ENCODE measurements at regions not wholly inside any gene's neighbourhood (a gene's known extent, or its start where the extent isn't known, plus 50 kb on each side); places are given as distances from the start of the nearest gene placed in this dataset.
A peak's percentile ranks its signal among the peaks of the same experiment; 100 is the strongest.

GRCh38 chr9:89813482-89813881 lies 208.7 kb downstream of the GADD45G start:
- DNase-seq = no peak

DNA sequence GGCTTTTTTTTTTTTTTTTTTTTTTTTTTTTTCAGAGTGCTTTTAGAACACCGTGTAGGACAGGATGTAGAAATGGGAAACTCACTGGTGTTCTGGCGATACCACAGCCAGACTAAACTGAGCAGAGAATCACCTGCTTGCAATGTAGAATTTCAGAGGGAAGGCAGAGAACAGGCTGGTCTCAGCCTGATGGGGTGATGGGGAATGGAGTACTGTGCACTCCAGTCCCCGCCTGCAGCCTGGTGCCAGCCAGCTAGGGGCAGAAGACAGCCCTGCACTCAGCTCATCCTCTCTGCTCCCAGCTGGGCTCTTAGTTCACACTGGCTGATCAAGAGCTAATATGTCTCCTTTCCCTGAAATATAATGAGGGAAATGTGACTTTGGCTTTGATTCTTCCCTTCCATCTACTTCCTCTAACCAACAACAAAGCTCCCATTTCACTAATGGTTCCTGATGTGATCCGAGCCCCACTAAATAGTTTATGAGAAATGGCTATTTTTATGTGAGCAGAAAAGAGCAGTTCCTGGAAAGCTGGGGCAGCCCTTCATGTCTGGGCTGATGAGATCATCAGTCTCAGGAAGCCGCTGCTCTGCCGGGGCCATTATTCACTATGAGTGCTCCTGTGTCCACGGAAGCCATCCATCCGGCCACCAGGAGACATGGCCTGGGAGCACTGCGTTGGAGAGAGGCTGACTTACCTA lies 209.7 kb downstream of the GADD45G start:
- DNase-seq = peak; percentile 70

DNA sequence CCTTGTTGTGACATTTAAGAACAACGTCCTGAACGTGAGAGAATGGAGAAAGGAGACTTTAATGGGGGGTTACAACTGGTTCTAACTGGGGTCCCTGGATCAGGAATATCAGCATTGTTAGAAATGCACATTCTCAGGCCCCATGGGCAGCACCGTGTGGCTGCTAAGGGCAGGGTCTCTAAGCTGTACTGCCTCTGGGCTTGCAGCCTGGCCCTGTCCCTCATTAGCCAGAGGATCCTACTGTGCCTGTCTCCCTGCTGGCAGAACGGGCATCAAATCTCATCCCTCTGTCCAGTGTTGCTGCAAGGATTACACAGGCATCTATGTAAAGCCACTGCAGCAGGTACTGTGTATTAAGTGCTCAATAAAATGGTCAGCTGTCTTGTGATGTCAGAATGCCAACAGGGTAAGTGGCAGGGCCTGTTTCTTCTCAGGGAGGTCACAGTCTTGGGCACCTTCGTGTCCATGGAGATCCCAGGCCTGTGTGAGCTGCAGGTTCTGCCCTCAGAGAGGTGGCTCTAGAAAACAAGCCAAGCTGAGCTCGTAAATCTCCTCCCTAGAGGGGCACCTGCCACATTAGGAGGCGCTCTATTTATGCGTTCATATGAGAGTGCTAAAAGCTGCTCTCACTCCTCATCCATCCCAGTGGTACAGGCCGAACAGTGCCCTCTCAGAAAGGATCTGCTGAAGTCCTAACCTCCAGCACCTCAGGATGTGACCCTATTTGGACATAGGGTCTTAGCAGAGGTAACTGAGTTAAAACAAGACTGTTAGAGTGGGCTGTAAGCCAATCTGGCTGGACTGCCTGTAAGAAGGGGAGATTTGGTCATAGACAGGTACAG lies 210.5 kb downstream of the GADD45G start:
- DNase-seq = no peak

GRCh38 chr9:89815903-89816573 lies 211.2 kb downstream of the GADD45G start:
- DNase-seq = no peak

DNA sequence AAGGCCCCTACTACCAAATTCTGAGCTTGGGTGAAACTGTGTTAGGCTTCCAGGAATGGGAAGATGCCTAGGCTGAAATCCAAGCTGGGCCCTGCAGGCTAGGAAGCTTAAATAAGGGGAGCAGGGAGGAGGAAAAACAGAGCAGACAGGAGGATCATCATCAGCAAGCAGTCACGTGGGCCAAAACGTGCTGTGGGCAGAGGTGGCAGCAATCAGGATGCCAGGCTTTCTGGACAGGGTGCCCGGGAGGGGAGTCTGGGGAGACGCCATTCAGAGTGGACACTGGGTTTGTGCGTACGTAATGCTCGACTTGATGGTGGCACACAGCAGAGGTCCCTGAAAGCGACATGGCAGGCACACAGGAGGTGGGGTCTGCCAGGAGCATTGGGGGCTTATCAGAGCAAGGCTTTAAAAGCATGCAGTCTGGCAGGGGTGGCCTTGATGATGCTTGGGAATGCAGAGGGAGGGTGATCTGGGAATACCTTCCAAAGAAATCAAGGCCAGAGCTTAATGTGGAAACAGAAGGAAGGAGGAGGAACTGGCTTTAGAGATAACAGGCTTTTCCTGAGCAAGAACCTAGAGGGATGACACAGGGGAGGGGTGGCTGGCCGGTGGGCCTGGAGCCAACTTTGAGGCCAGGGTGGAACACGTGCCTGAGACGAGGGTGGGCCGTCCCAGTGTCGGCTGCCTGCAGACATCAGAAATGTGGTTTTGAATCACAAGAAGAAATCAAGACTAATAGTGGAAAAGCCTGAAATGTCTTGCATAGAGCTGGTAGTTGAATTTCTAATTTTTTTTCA lies 212.5 kb downstream of the GADD45G start:
- DNase-seq = no peak

- no peak for DNase-seq
Observed at GRCh38 chr9:89820337-89820736, 215.5 kb downstream of the GADD45G start.

- DNase-seq = no peak
Observed at GRCh38 chr9:89821081-89821480, 216.3 kb downstream of the GADD45G start.

DNA sequence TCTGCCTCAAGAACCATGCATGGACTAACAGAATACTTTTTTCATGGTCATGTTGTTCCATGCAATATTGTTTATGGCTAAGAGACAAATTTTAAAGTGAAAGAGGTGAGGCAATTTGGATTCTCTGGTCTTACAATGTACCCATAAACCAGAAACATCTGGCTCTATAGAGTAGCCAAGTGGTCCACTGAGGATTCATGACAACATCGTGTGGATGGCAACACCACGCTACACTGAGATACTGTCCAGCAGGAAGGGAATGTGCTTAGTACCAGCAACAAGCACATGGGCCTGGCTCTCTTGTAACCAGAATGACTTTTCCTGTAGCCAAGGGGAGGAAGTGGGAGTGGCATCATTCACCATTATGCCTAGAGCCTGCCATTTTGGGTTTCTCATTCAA lies 218.2 kb downstream of the GADD45G start:
- no peak for DNase-seq

DNA sequence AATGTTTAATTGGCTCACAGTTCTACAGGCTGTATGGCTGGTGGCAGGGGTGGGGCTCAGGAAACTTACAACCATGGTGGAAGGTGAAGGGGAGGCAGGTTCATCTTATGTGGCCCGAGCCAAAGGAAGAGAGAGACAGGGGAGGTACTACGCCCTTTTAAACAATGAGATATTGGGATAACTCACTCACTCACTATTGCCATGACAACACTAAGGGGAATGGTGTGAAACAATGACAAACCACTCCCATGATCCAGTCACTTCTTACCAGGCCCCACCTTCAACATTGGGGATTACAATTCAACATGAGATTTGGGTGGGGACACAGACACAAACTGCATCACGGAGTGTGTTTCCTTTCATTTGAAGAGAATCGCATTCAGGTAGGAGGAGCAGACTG lies 220.9 kb downstream of the GADD45G start:
- no peak for DNase-seq

GRCh38 chr9:89826186-89826585 lies 221.4 kb downstream of the GADD45G start:
- no peak for DNase-seq

- DNase-seq = no peak
Observed at GRCh38 chr9:89829346-89829745, 224.5 kb downstream of the GADD45G start.

DNA sequence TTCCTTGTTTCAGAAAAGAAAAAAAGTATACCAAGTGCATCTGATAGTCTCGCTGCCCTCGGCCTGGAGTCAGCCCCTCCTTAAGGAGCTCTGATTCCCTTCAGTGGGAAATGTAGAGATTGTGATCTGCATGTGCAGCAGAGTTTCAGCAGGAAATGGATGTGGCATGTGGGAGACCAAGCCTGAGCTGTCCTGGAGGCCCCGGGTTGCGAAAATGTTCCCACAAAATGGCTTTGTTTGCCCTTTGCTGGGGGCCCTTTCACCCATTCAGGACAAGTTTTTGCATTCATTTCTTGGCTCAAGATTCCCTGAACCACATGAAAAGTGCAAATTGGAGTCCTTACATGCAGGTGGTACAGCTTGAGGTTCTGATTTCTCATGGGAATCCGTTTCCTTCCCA lies 230.9 kb downstream of the GADD45G start:
- DNase-seq = no peak

DNA sequence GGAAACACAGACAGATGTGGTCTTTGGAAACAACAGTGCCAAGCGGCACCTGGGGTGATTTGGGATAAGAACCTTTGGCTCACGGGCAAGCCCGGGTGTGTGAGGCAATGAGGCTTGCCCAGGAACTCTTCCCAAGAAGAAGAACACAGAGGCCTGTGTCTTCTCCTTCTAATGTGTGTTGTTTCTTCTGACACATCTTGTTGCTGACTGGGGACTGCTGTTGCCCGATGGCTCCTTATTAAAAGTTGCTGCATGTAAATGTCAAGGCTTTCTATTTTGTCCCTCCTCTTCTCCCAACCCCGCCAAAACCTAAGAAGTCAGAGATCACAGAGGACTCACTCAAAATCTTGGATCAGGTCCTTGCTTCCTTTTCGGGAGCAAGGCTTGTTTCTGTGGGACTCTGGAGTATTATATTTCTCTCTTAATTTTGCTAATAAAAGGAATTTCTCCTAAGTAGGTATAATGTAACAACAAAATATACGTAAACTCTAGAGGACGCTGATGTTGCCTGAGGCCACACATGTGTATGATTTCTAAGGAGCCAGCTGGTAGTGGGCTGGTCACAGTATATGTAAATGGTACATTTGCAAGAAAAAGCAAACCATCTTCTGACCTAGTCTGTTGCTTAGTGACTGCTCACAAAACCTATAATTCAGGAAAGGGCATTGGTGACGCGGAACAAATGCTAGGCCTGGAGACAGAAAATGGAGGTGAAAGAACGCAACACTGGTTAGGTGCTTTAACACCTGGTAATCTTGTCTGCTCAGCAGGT lies 232.5 kb downstream of the GADD45G start:
- DNase-seq = no peak

DNA sequence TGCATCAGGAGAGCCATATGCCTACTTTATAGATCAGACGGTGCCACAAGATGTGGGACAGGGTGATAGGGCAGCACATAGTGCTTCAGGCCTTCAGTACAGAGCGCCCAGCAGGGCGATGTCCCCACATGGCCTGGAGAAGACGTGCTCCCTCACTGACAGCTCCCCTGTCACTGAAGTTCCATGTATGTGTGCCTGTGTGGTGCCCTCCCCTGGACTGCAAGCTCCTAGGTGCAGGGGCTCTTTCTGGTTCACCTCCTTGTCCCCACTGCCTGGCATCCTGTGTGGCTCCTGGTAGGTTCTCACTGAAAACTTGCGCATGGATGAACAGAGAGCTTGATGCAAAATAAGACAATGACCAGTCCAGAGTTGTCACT lies 233.1 kb downstream of the GADD45G start:
- no peak for DNase-seq

DNA sequence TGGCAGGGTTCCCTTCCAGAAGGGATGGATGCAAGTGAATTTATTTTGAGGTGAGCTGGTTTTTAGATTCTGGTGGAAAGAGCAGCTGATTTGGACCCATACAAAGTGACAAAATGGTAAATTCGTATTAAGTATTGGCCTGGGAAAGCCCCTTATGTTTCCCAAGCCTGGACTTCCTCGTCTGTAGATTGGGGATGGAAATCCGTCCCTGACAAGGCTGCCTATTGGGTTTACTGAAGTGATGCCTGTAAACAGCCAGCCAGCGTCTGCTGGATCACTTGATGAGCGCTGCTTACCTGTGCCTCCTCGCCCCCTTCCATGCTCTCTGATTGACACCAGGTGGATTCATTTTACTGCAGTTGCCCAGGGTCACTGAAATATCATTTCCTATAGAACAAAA lies 233.8 kb downstream of the GADD45G start:
- no peak for DNase-seq

GRCh38 chr9:89839449-89839848 lies 234.6 kb downstream of the GADD45G start:
- no peak for DNase-seq

- no peak for DNase-seq
Observed at GRCh38 chr9:89839952-89840351, 235.1 kb downstream of the GADD45G start.

DNA sequence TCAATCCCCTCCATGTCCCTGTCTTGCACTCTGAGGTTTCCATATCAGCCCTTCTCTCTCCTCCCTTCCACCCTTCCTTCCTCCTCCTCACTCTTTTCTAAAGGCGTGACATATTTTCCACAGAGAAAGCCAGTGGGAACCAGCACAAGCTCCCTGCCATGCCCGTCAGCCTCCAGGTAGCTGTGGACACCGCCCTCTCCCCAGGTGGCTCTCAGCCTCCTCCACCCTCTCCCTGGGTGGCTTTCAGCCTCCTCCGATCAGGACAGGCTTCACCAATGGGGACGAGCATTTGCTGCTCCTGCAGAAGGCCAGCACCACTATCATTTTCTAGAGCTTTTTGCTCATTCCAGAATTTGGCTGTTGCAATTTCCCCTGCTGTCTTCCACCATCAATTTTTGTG lies 236.6 kb downstream of the GADD45G start:
- no peak for DNase-seq

DNA sequence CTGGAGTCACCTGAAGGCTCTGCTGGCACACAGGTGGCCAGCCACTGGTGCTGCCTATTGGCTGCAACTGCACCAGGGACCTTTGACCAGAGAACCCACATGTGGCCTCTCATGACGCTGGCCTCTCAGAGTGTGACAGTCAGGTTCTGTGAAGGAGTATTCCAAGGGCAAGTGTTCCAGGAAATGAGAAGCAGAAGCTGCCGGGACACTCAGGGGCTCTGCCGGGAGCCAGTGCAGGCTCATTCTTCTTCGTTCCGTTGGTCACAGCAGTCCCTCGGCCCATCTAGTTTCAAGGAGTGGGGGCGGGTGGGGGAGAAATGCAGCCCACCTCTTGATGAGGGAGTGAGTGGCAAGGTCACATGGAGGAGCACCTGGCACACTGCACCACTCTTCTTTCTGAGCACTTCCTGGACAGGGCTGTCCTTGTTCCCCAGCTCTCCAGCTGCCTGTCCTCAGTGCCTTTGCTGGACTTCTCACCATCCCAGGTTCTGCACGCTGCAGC lies 237.5 kb downstream of the GADD45G start:
- DNase-seq = no peak

- DNase-seq = no peak
Observed at GRCh38 chr9:89843074-89843473, 238.3 kb downstream of the GADD45G start.

DNA sequence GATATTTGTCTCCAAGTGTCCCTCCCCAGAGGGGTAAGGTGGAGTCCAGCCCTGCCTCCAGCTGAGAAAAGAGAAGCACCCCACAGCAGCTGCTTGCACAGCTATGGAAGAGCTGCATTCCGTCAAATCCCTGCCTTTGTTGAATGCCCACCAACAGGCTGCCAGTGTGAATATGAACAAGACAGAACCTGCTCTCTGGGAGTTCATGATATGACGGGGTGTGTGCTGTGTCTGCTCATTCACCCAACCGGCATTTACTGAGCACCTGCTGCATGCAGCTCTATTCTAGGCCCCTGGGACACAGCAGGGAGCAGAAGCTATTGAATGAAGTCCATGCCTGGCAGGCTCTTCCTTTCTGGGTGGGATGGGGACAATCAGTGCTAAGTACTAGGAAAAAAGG lies 238.8 kb downstream of the GADD45G start:
- no peak for DNase-seq

GRCh38 chr9:89844075-89844474 lies 239.3 kb downstream of the GADD45G start:
- DNase-seq = no peak
